IPS-20b (cell line): ENCODE measurements at regions not wholly inside any gene's neighbourhood (a gene's known extent, or its start where the extent isn't known, plus 50 kb on each side); places are given as distances from the start of the nearest gene placed in this dataset.

Experiments used
- H3K27ac ChIP-seq: one replicate; pipeline ENCODE4 v1.5.1; 2013; ENCODE audit warnings: low read length
- H3K27me3 ChIP-seq: 2 replicates; pipeline ENCODE4 v1.6.1; 2013; ENCODE audit warnings: mild to moderate bottlenecking, low read length, inconsistent platforms; ENCODE audit not compliant: insufficient read depth
- H3K36me3 ChIP-seq: 2 replicates; pipeline ENCODE4 v1.6.1; 2013; ENCODE audit warnings: low read depth, mild to moderate bottlenecking, inconsistent platforms, low read length, moderate library complexity; ENCODE audit not compliant: insufficient read depth
- H3K4me1 ChIP-seq: 2 replicates; pipeline ENCODE4 v1.6.1; 2013; ENCODE audit warnings: mild to moderate bottlenecking, control low read depth, inconsistent platforms, low read length, moderate library complexity; ENCODE audit not compliant: insufficient read depth
- H3K4me3 ChIP-seq: 2 replicates; pipeline ENCODE4 v1.5.1; 2013; ENCODE audit warnings: mild to moderate bottlenecking, low read length, inconsistent platforms
- H3K9ac ChIP-seq: 2 replicates; pipeline ENCODE4 v1.6.1; 2013; ENCODE audit warnings: low read depth, mild to moderate bottlenecking, inconsistent platforms, low read length, moderate library complexity
- H3K9me3 ChIP-seq: 2 replicates; pipeline ENCODE4 v1.6.1; 2013; ENCODE audit warnings: mild to moderate bottlenecking, low read depth, low read length, inconsistent platforms; ENCODE audit not compliant: insufficient read depth

- Histone ChIP-seq H3K4me3 (no peak overlapping the region), H3K36me3 (no peaks in the 10 kb centered on the region), H3K27me3 (no peaks in the 10 kb centered on the region), H3K4me1 (no peaks in the 10 kb centered on the region), H3K9ac (no peak overlapping the region), H3K9me3 (no peaks in the 10 kb centered on the region), H3K27ac (no peak overlapping the region)
Measured at GRCh38 chr1:73639494-73639893, 558.5 kb downstream of the LRRIQ3 start.

GRCh38 chr1:73637264-73637663 is 560.7 kb downstream of the LRRIQ3 start:
- no peaks in the 10 kb centered on the region for H3K4me1 ChIP-seq

GRCh38 chr1:73635021-73635420 is 563.0 kb downstream of the LRRIQ3 start:
- Histone ChIP-seq H3K4me3 (no peak overlapping the region), H3K27me3 (no peaks in the 10 kb centered on the region), H3K9me3 (no peaks in the 10 kb centered on the region), H3K36me3 (no peaks in the 10 kb centered on the region), H3K4me1 (no peaks in the 10 kb centered on the region), H3K27ac (no peak overlapping the region), H3K9ac (no peak overlapping the region)

More at GRCh38 chr1:73637264-73637663, 560.7 kb downstream of the LRRIQ3 start:
- no peak overlapping the region for H3K9ac ChIP-seq
- no peaks in the 10 kb centered on the region for H3K27me3 ChIP-seq
- no peak overlapping the region for H3K27ac ChIP-seq
- H3K9me3 ChIP-seq: no peaks in the 10 kb centered on the region
- H3K36me3 ChIP-seq: no peaks in the 10 kb centered on the region
- no peak overlapping the region for H3K4me3 ChIP-seq

GRCh38 chr1:73627723-73628122 is 570.3 kb downstream of the LRRIQ3 start:
- Histone ChIP-seq H3K27ac (no peak overlapping the region), H3K9me3 (no peaks in the 10 kb centered on the region), H3K4me1 (no peaks in the 10 kb centered on the region), H3K27me3 (no peaks in the 10 kb centered on the region), H3K36me3 (no peaks in the 10 kb centered on the region), H3K9ac (no peak overlapping the region), H3K4me3 (no peak overlapping the region)

GRCh38 chr1:73626326-73626725 is 571.6 kb downstream of the LRRIQ3 start:
- Histone ChIP-seq H3K9ac (no peak overlapping the region), H3K4me1 (no peaks in the 10 kb centered on the region), H3K27ac (no peak overlapping the region), H3K4me3 (no peak overlapping the region), H3K36me3 (no peaks in the 10 kb centered on the region), H3K27me3 (no peaks in the 10 kb centered on the region), H3K9me3 (no peaks in the 10 kb centered on the region)

GRCh38 chr1:73623946-73624345 is 574.0 kb downstream of the LRRIQ3 start:
- Histone ChIP-seq H3K9me3 (no peaks in the 10 kb centered on the region), H3K9ac (no peak overlapping the region), H3K27ac (no peak overlapping the region), H3K27me3 (no peaks in the 10 kb centered on the region), H3K4me1 (no peaks in the 10 kb centered on the region), H3K4me3 (no peak overlapping the region), H3K36me3 (no peaks in the 10 kb centered on the region)

GRCh38 chr1:73617145-73617544 is 580.8 kb downstream of the LRRIQ3 start:
- H3K4me1 ChIP-seq: no peaks in the 10 kb centered on the region
- H3K9me3 ChIP-seq: no peaks in the 10 kb centered on the region
- no peak overlapping the region for H3K9ac ChIP-seq
- H3K27me3 ChIP-seq: no peaks in the 10 kb centered on the region
- H3K36me3 ChIP-seq: no peaks in the 10 kb centered on the region
- H3K4me3 ChIP-seq: no peak overlapping the region
- no peak overlapping the region for H3K27ac ChIP-seq

GRCh38 chr1:73611681-73612080 is 586.3 kb downstream of the LRRIQ3 start:
- Histone ChIP-seq H3K36me3 (no peaks in the 10 kb centered on the region), H3K9ac (no peak overlapping the region), H3K27me3 (no peaks in the 10 kb centered on the region), H3K27ac (no peak overlapping the region), H3K9me3 (no peaks in the 10 kb centered on the region), H3K4me1 (no peaks in the 10 kb centered on the region), H3K4me3 (no peak overlapping the region)

GRCh38 chr1:73604739-73605138 is 593.2 kb downstream of the LRRIQ3 start:
- Histone ChIP-seq H3K4me3 (no peak overlapping the region), H3K27me3 (no peaks in the 10 kb centered on the region), H3K27ac (no peak overlapping the region), H3K9me3 (no peaks in the 10 kb centered on the region), H3K4me1 (0 out of 2 replicates have a peak, but pooled peaks cover 4% of the 10 kb centered on the region), H3K36me3 (no peaks in the 10 kb centered on the region), H3K9ac (no peak overlapping the region)

- H3K9ac ChIP-seq: no peak overlapping the region
- H3K27me3 ChIP-seq: no peaks in the 10 kb centered on the region
- H3K27ac ChIP-seq: no peak overlapping the region
- H3K4me1 ChIP-seq: 0 out of 2 replicates have a peak, but pooled peaks cover 4% of the 10 kb centered on the region
- H3K4me3 ChIP-seq: no peak overlapping the region
- H3K36me3 ChIP-seq: no peaks in the 10 kb centered on the region
- H3K9me3 ChIP-seq: no peaks in the 10 kb centered on the region
Measured at GRCh38 chr1:73604211-73604610, 593.8 kb downstream of the LRRIQ3 start.

GRCh38 chr1:73593804-73594203 is 604.2 kb downstream of the LRRIQ3 start:
- H3K36me3 ChIP-seq: no peaks in the 10 kb centered on the region
- no peaks in the 10 kb centered on the region for H3K27me3 ChIP-seq
- H3K9ac ChIP-seq: no peak overlapping the region; the same call in 1 of the 2 replicates
- peaks cover 10% of the 10 kb centered on the region for H3K4me1 ChIP-seq
- H3K9me3 ChIP-seq: no peaks in the 10 kb centered on the region
- no peak overlapping the region for H3K4me3 ChIP-seq
- H3K27ac ChIP-seq: no peak overlapping the region

- H3K4me1 ChIP-seq: peaks cover 10% of the 10 kb centered on the region
- H3K27me3 ChIP-seq: no peaks in the 10 kb centered on the region
- H3K4me3 ChIP-seq: no peak overlapping the region
- H3K36me3 ChIP-seq: no peaks in the 10 kb centered on the region
- no peak overlapping the region; the same call in 1 of the 2 replicates for H3K9ac ChIP-seq
- H3K27ac ChIP-seq: no peak overlapping the region
- H3K9me3 ChIP-seq: no peaks in the 10 kb centered on the region
Measured at GRCh38 chr1:73593364-73593763, 604.6 kb downstream of the LRRIQ3 start.

GRCh38 chr1:73587080-73587479 is 610.9 kb downstream of the LRRIQ3 start:
- Histone ChIP-seq H3K9me3 (no peaks in the 10 kb centered on the region), H3K4me1 (no peaks in the 10 kb centered on the region), H3K36me3 (no peaks in the 10 kb centered on the region), H3K4me3 (no peak overlapping the region), H3K9ac (no peak overlapping the region), H3K27ac (no peak overlapping the region), H3K27me3 (no peaks in the 10 kb centered on the region)
